HUES6 (cell line): ENCODE measurements at regions not wholly inside any gene's neighbourhood (a gene's known extent, or its start where the extent isn't known, plus 50 kb on each side); places are given as distances from the start of the nearest gene placed in this dataset.
"Not testable (repeated sequence)": the region's sequence is repeated elsewhere in the genome, so short reads cannot be mapped to it uniquely, and the experiment has no call there.

ENCODE experiments used
- H3K27ac ChIP-seq: 2 replicates; pipeline ENCODE4 v1.7.0; 2013; ENCODE audit warnings: low read depth, mild to moderate bottlenecking, low read length, inconsistent platforms
- H3K27me3 ChIP-seq: 2 replicates; pipeline ENCODE4 v1.6.1; 2013; ENCODE audit warnings: low read length; ENCODE audit not compliant: control insufficient read depth, insufficient read depth
- H3K36me3 ChIP-seq: 2 replicates; pipeline ENCODE4 v1.6.1; 2013; ENCODE audit warnings: low read length; ENCODE audit not compliant: control insufficient read depth, insufficient read depth
- H3K4me1 ChIP-seq: 2 replicates; pipeline ENCODE4 v1.6.1; 2013; ENCODE audit warnings: low read length; ENCODE audit not compliant: control insufficient read depth, insufficient read depth
- H3K4me3 ChIP-seq: 2 replicates; pipeline ENCODE4 v1.5.1; 2013; ENCODE audit warnings: low read depth, low read length
- H3K9ac ChIP-seq: one replicate; pipeline ENCODE4 v1.6.1; 2013; ENCODE audit warnings: mild to moderate bottlenecking, low read length
- H3K9me3 ChIP-seq: 2 replicates; pipeline ENCODE4 v1.6.1; 2013; ENCODE audit warnings: low read depth, low read length; ENCODE audit not compliant: control insufficient read depth, insufficient read depth

GRCh38 chr5:36739751-36740221, 133.4 kb downstream of the SLC1A3 start:
- Histone ChIP-seq H3K9ac (no peak overlapping the region), H3K27me3 (peaks cover 10% of the 10 kb centered on the region; the same call in 1 of the 2 replicates), H3K36me3 (no peaks in the 10 kb centered on the region), H3K27ac (no peak overlapping the region), H3K9me3 (no peaks in the 10 kb centered on the region), H3K4me1 (peaks cover 10% of the 10 kb centered on the region), H3K4me3 (no peak overlapping the region)

DNA sequence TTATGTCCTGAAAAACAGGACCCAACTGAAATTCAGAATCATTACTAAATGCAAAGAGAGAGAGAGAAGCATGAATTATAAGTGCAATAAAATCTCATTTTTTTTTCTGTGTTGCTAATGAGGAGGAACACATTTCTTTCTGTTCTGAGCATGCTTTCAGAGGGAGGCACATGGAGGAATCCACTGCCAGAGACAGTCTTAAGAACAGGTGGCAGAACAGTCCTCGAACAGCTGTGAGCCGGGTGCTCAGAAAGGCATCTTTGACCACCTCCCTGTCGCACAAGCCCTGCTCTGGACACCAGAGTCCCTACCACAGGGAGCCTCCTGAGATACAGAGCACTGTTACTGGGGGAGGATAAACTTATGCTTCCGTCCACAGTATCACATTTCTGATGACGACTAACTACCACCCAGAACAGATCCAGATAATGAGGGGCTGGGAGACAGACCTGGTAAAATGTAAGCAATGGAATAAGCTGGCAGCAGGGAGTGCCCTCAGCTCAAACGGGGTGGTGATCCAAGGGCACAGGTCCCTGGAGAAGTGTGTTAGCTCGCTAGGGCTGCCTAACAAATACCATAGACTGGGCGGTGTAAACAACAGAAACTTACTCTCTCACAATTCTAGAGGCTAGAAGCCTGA, 134.0 kb downstream of the SLC1A3 start:
- Histone ChIP-seq H3K4me3 (no peak overlapping the region), H3K27ac (no peak overlapping the region), H3K36me3 (no peaks in the 10 kb centered on the region), H3K9me3 (no peaks in the 10 kb centered on the region), H3K4me1 (peaks cover 10% of the 10 kb centered on the region), H3K9ac (no peak overlapping the region), H3K27me3 (peaks cover 16% of the 10 kb centered on the region; the same call in 1 of the 2 replicates)

DNA sequence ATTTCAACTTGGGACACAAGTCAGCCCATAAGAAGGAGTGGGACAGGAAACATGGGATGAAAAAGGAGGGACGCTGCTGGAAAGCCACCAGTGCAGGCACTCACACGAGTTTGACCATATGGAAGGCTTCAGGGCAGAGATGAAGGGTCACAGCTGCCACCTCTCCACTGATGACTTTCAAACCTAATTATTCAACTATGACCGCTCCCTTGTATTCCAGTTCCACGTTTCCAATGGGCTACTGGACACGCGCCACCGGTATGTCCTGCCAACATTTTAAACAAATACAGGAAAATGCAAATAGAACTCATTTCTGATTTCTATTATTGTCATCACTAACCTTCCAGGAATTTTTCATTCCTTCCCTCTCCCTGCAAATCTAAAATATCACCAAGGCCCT, 134.7 kb downstream of the SLC1A3 start:
- Histone ChIP-seq H3K9me3 (no peaks in the 10 kb centered on the region), H3K36me3 (no peaks in the 10 kb centered on the region), H3K9ac (no peak overlapping the region), H3K27ac (no peak overlapping the region), H3K27me3 (peaks cover 23% of the 10 kb centered on the region), H3K4me3 (no peak overlapping the region), H3K4me1 (peaks cover 16% of the 10 kb centered on the region)

DNA sequence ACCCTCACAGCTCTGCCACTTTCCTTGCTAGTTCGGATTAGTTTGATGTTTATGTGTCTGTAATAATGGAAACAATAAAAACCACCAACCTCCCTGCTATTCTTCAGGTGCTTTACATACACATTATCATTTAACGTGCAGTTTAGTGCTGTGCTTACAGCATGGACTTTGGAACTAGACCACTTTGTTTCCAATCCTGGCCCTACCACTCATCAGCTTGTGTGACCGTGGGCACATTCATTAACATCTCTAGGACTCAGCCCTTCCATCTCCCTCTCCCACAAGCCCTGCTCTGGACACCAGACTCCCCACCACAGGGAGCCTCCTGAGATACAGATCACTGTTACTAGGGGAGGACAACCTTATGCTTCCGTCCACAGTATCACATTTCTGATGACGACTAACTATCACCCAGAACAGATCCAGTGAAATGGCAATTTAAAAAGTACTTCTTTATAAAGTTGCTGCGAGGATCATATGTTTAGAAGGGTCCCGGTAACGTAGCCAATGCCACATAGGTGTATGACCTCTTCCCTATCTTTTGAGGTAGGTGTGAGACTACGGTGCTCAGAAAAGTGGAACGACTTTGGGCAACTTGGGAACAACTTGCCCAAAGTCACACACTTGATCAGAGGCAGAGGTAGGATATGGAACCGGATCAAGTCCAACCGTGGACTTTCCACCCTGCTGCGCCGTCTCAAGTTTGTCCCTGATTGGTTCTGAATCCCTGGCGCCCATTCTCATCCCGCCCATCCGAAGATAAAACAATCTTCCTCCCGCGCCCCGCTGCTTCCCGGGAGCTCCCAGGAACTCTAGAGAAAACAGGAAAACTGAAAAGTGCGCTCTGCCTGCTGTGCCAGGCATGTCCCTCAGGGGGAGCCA, 132.4 kb upstream of the NIPBL start:
- Histone ChIP-seq H3K9ac (peak overlapping the region; percentile 11), H3K27ac (no peak overlapping the region), H3K27me3 (peaks cover 43% of the 10 kb centered on the region), H3K36me3 (no peaks in the 10 kb centered on the region), H3K9me3 (no peaks in the 10 kb centered on the region), H3K4me3 (peak overlapping the region; percentile 78), H3K4me1 (peaks cover 18% of the 10 kb centered on the region)

- Histone ChIP-seq H3K4me3 (peak overlapping the region; percentile 78), H3K4me1 (peaks cover 16% of the 10 kb centered on the region), H3K9ac (peak overlapping the region; percentile 74), H3K36me3 (no peaks in the 10 kb centered on the region), H3K27ac (0 out of 2 replicates have a peak overlapping the region, but pooled peaks have one; percentile 10), H3K27me3 (peaks cover 49% of the 10 kb centered on the region), H3K9me3 (no peaks in the 10 kb centered on the region)
These were observed 131.6 kb upstream of the NIPBL start for GRCh38 chr5:36744773-36745589.

GRCh38 chr5:36747794-36748193, 128.8 kb upstream of the NIPBL start:
- Histone ChIP-seq H3K27me3 (peaks cover 49% of the 10 kb centered on the region), H3K4me1 (peaks cover 16% of the 10 kb centered on the region)
- not testable (repeated sequence) for H3K9me3 ChIP-seq, H3K9ac ChIP-seq, H3K4me3 ChIP-seq, H3K36me3 ChIP-seq, H3K27ac ChIP-seq

- no peaks in the 10 kb centered on the region for H3K36me3 ChIP-seq
- H3K27ac ChIP-seq = no peak overlapping the region
- H3K27me3 ChIP-seq = peaks cover 21% of the 10 kb centered on the region
These were observed 124.7 kb upstream of the NIPBL start for GRCh38 chr5:36751886-36752285.

DNA sequence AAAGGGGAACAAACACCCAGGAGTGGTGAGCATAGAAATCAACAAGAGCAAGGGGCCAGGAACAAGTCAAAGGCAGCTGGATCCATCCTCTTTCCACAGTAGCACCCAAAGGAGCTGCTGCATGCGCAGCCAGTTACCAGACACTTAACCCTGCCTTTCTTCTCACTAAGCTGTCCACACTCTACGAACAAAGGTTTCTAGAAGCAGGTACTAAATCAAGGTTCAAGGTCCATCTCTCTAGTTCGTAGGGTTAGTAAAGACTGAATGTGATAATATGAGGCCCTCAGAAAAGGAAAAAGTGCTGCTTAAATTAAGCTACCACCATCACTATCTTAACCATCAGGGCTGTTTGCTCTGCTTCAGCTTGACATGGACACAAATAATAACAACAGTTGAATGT, 121.2 kb upstream of the NIPBL start:
- no peaks in the 10 kb centered on the region for H3K4me1 ChIP-seq
- H3K27ac ChIP-seq = no peak overlapping the region
- H3K4me3 ChIP-seq = no peak overlapping the region
- no peaks in the 10 kb centered on the region for H3K36me3 ChIP-seq
- H3K9me3 ChIP-seq = no peaks in the 10 kb centered on the region
- H3K9ac ChIP-seq = no peak overlapping the region
- 0 out of 2 replicates have a peak, but pooled peaks cover 3% of the 10 kb centered on the region for H3K27me3 ChIP-seq

More at GRCh38 chr5:36751886-36752285, 124.7 kb upstream of the NIPBL start:
- Histone ChIP-seq H3K4me1 (no peaks in the 10 kb centered on the region), H3K9ac (no peak overlapping the region), H3K4me3 (no peak overlapping the region), H3K9me3 (no peaks in the 10 kb centered on the region)

DNA sequence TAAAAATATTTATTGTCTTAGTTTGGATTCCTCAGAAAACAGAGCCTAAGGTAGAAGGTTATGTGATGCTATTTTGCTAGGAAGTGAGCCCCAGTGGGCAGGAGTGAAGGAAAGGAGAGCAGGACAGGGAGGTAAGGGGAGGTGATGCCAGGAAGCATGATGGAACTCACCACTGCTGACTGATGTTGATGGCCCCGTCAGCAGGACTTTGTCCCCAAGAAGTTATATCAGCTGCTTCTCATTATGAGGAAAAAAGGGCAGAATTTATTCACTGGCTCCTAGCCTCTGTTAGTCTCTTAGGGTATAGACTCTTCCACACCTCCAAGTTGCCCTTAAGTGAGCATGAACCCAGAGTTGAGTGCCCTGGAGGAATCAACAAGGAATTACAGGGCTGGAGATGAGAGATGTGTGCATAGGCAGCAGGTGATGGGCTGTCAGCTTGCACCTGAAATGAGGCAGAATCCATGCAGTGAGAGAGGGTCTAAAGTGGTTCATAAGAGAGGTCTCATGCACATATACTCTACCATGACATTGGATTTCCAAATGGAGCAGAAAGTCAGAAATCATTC, 120.6 kb upstream of the NIPBL start:
- no peaks in the 10 kb centered on the region for H3K9me3 ChIP-seq
- H3K27ac ChIP-seq = no peak overlapping the region
- no peak overlapping the region for H3K4me3 ChIP-seq
- no peaks in the 10 kb centered on the region for H3K4me1 ChIP-seq
- H3K36me3 ChIP-seq = no peaks in the 10 kb centered on the region
- no peak overlapping the region for H3K9ac ChIP-seq
- 0 out of 2 replicates have a peak, but pooled peaks cover 3% of the 10 kb centered on the region for H3K27me3 ChIP-seq

- 0 out of 2 replicates have a peak, but pooled peaks cover 3% of the 10 kb centered on the region for H3K27me3 ChIP-seq
- no peak overlapping the region for H3K9ac ChIP-seq
- no peaks in the 10 kb centered on the region for H3K4me1 ChIP-seq
- no peak overlapping the region for H3K27ac ChIP-seq
- H3K4me3 ChIP-seq = no peak overlapping the region
- no peaks in the 10 kb centered on the region for H3K36me3 ChIP-seq
- no peaks in the 10 kb centered on the region for H3K9me3 ChIP-seq
These were observed 119.7 kb upstream of the NIPBL start for GRCh38 chr5:36756848-36757247.
